PC-9 (cell line): ENCODE measurements at regions not wholly inside any gene's neighbourhood (a gene's known extent, or its start where the extent isn't known, plus 50 kb on each side); places are given as distances from the start of the nearest gene placed in this dataset.

Experiments
- CTCF ChIP-seq: fragments of 200-600 bp; sonication (generic); conservative IDR thresholded peaks from 2 replicates; pipeline ENCODE4 v1.6.1; 2017; ENCODE audit warnings: mixed run types, antibody characterized with exemption, mild to moderate bottlenecking, moderate library complexity
- EZH2 ChIP-seq: fragments of 200-600 bp; sonication (generic); IDR thresholded peaks from 2 replicates; pipeline ENCODE4 v1.8.0; 2017; ENCODE audit warnings: antibody characterized with exemption, low read depth

GRCh38 chr5:133702791-133703770, 90.7 kb upstream of the FSTL4 start:
- TF ChIP-seq CTCF: no peak
- TF ChIP-seq EZH2: no peak
